Epidermal melanocyte (primary cell): ENCODE measurements at regions not wholly inside any gene's neighbourhood (a gene's known extent, or its start where the extent isn't known, plus 50 kb on each side); places are given as distances from the start of the nearest gene placed in this dataset.
A peak's percentile ranks its signal among the peaks of the same experiment; 100 is the strongest.

Experiments
- DNase-seq: peaks from one replicate; pipeline ENCODE4 v3.0.0; 2011; ENCODE audit warnings: low spot score; ENCODE audit not compliant: insufficient read length

- DNase-seq: peak; percentile 48
Observed at GRCh38 chr2:101558740-101559525, 84.0 kb upstream of the RFX8 start.

GRCh38 chr2:101556033-101556459, 81.1 kb upstream of the RFX8 start:
- DNase-seq: no peak

- DNase-seq: no peak
Observed at GRCh38 chr2:101551336-101551888, 76.5 kb upstream of the RFX8 start.

- DNase-seq: no peak
Observed at GRCh38 chr2:101550555-101550954, 75.6 kb upstream of the RFX8 start.

- DNase-seq: no peak
Observed at GRCh38 chr2:101549371-101549770, 74.5 kb upstream of the RFX8 start.

GRCh38 chr2:101546376-101547058, 71.6 kb upstream of the RFX8 start:
- DNase-seq: no peak

GRCh38 chr2:101545950-101546349, 71.0 kb upstream of the RFX8 start:
- no peak for DNase-seq

GRCh38 chr2:101540518-101540917, 65.6 kb upstream of the RFX8 start:
- DNase-seq: no peak

GRCh38 chr2:101538076-101538475, 63.2 kb upstream of the RFX8 start:
- no peak for DNase-seq

- no peak for DNase-seq
Observed at GRCh38 chr2:101534149-101534611, 59.3 kb upstream of the RFX8 start.

GRCh38 chr2:101533561-101534148, 58.7 kb upstream of the RFX8 start:
- DNase-seq: no peak

- no peak for DNase-seq
Observed at GRCh38 chr2:101528501-101528900, 53.6 kb upstream of the RFX8 start.

- DNase-seq: no peak
Observed at GRCh38 chr2:101524806-101525430, 50.0 kb upstream of the RFX8 start.
